GM18868 (cell line): ENCODE measurements at regions not wholly inside any gene's neighbourhood (a gene's known extent, or its start where the extent isn't known, plus 50 kb on each side); places are given as distances from the start of the nearest gene placed in this dataset.
"Not testable (repeated sequence)": the region's sequence is repeated elsewhere in the genome, so short reads cannot be mapped to it uniquely, and the experiment has no call there.

ENCODE experiments used
- ATAC-seq: cut with Tn5 transposase; IDR thresholded peaks from one replicate; pipeline ENCODE4 v1.9.1; 2021; ENCODE audit warnings: mild to moderate bottlenecking, moderate library complexity; ENCODE audit not compliant: unreplicated experiment

DNA sequence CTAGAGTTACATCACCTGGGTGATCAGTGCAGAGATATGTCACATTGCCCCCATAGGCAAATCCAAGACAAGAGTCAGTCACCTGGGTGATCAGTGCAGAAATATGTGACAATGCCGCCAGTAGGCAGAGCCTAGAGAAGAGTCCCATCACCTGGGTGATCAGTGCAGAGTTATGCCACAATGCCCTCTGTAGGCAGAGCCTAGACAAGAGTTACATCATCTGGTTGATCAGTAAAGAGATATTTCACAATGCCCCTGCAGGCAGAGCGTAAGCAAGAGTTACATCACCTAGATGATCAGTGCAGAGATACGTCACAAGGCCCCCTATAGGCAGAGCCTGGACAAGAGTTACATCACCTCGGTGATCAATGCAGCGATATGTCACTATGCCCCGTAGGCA, 63.3 kb upstream of the FRG2B start:
- not testable (repeated sequence) for ATAC-seq

DNA sequence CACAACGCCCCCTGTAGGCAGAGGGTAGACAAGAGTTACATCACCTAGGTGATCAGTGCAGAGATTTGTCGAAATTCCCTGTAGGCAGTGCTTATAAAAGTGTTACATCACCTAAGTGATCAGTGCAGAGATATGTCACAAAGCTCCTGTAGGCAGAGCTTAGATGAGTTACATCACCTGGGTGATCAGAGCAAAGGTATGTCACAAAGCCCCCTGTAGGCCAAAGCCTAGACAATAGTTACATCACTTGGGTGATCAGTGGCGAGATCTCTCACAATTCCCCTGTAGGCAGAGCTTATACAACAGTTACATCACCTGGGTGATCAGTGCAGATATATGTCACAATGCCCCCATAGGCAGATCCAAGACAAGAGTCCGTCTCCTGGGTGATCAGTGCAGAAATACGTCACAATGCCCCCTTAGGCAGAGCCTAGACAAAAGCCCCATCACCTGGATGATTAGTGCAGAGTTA, 61.9 kb upstream of the FRG2B start:
- ATAC-seq: peak; percentile 31

DNA sequence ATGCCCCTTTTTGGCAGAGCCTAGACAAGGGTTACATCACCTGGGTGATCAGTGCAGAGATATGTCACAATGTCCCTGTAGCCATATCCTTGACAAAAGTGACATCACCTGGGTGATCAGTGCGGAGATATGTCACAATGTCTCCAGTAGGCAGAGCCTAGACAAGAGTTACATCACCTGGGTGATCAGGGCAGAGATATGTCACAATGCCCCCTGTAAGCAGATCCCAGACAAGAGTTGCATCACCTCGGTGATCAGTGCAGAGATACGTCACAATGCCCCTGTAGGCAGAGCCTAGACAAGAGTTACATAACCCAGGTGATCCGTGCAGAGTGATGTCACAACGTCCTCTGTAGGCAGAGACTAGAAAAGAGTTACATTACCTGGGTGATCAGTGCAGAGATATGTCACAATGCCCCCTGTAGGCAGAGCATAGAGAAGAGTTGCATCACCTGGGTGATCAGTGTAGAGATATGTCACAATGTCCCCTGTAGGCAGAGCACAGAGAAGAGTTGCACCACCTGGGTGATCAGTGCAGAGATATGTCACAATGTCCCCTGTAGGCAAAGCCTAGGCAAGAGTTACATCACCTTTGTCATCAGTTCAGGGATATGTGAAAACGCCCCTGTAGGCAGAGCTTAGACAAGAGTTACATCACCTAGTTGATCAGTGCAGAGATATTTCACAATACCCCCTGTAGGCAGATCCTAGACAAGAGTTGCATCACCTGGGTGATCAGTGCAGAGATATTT, 61.3 kb upstream of the FRG2B start:
- ATAC-seq: peak; percentile 45

DNA sequence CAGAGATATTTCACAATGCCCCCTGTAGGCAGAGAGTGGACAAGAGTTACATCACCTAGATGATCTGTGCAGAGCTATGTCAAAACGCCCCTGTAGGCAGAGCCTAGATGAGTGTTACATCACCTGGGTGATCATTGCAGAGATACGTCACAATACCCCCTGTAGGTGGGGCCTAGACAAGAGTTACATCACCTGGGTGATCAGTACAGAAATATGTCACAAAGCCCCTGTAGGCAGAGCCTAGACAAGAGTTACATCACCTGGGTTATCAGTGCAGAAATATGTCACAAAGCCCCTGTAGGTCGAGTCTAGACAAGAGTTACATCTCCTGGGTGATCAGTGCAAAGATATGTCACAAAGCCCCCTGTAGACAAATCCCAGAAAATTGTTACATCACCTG, 60.4 kb upstream of the FRG2B start:
- not testable (repeated sequence) for ATAC-seq
